SKM-1 (cell line): ENCODE measurements at regions not wholly inside any gene's neighbourhood (a gene's known extent, or its start where the extent isn't known, plus 50 kb on each side); places are given as distances from the start of the nearest gene placed in this dataset.
"Not testable (repeated sequence)": the region's sequence is repeated elsewhere in the genome, so short reads cannot be mapped to it uniquely, and the experiment has no call there.

Source experiments
- DNase-seq: peaks from one replicate; lab custom pipeline; 2025; ENCODE audit not compliant: unreplicated experiment; lab: John Stamatoyannopoulos, UW

DNA sequence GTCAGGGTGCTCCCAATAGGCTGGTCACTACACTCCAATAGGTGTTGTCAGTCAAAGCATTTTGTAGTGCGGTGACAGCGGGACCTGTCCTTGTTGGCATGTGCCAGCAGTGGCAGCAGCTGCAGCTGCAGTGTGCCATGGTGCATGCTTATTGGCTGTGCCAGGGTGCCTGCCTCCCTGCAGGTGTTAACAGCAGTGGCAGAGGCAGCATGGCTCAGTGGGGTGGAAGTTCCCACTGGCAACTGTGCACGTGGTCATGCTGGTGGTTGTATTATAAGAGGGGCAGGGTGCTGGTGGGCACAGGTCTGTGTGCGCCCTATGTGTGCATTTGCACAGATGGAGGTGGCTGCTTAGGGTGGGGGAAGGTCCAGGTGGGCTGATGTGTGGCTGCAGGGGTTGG is 133.7 kb upstream of the EDIL3 start:
- no peak for DNase-seq

DNA sequence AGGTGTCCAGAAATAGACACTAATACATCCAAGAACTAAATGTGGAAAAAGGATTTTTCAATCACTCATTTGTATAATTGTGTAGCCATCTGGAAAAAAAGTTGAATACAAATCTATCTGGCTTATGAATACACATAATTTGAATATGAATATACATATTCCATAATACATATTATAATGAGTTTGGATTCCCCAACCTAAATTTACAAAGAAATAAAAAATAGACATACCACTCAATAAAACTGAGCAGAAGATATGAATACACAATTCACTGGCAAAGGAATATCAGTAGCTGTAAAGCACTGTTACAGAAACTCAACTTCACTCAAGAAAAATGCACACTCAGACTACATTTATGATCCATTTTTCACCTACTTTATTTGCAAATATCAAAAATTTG is 121.9 kb upstream of the EDIL3 start:
- DNase-seq: no peak

DNA sequence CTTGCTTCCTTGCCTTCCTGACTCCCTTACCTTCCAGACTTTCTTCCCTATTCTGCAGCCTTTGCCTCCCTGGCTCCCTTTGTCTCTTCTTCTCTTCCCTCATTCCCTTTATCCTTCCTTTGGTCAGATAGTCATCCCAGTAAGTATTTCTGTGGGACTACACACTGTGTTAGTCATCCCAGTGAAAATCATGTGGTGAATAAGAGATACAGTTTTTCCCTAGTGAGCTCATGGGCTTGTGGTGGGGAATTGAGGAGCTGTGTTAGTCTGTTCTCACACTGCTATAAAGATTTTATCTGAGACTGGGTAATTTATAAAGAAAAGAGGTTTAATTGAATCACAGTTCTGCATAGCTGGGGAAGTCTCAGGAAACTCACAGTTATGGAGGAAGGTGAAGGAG is 109.8 kb upstream of the EDIL3 start:
- no peak for DNase-seq

DNA sequence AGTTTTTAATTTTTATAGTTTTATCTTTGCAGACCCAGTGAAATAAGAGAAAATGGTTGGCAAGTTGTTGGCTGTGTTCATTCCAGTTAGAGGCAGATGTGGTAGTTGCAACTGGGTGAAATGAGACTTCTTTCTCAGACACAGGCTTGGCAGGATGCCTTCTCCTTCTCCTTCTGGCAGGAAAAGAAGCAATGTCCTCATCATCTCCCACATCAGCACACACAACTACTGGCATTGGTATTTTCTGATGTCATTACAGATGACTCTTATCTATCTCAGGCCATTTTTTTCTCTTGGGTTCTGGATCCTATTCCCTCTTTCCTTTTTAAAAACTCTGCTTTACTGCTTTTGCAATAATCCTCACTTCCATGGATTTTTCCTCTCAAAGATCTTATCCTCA is 103.3 kb upstream of the EDIL3 start:
- no peak for DNase-seq

DNA sequence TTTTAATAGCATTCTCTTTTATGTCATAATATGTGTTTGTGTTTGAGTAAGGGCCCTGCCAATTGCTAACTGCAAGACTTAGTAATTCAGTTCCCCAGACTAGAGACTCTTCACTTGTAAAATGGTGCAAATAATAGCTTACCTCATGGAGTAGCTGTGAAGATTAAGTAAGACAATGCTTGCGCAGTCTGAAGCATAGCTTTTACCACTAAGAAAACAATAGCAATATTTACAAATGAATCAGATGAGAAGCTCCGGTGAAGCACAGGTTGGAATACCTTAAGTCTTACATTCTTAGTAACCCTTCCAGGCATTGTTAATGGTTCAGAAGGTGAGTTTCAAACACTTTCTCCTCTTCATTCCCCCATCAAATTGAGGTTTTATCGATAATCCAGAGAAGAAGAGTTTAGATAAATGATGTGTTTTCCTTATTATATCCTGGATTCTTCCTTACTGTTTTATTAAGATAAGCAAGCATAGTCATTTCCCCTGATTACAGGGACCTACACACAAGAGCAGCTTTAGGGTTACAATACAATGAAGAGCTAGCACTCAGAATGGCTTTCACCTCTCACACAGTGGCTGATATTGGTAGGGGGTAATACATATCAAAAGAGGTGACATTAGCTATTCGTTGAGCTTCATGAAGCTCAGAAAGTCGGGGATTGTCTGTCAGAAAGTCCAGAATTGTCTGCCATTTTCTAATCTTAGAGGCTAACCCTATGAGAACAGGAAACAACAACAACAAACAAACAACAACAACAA is 96.4 kb upstream of the EDIL3 start:
- DNase-seq: no peak

DNA sequence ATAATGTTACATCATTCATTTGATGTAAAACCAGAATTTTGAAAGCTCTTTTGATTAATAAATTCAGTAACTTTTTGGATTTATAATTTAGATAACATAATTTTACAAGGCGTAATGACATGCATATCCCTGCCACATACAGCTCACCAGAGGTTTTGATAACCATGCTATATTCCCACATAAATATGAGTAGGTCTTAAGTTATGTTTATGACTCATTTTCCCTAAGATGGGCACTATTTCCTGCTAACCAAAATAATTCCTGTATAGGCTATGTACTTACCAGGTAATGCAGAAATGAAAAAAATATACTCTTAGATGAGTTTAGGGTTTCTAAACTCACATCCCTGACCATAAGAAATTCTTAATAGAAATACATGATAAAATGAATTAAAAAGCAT is 93.9 kb upstream of the EDIL3 start:
- no peak for DNase-seq

DNA sequence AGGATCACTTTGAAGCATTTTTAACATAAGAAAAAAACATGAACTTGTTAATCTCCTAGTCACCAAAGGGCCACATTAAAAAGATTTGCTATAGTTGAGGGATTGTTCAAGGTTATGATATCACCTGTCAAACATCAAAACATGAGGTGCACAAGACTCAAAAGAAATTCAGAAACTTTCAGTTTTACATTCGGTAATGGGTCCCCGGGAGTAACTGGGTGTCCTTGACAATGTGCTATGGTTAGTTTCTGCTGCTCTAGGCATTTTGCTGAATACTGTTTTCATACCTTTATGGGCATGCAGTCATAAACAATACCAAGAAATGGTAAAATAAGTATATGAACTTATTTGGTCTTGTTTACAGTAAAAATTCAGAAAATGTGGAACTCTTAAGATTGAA is 92.8 kb upstream of the EDIL3 start:
- DNase-seq: no peak

DNA sequence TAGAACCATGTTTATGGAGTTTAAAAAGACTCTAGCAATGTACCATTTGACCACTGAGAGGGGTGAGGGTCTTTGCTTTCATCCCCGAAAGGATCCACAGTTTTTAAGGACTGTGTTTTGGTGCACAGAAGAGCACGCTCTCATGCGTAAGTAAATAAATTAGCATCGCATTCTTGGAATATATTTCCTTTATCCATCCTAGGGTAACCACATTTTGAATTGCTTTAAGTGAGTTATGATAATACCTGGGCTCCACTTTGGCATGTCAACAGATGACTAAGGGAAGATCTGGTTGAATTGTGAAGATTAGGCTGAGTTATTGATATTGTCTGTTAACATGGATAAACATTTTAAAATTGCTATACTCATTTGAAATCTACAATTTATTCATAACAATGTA is 89.4 kb upstream of the EDIL3 start:
- no peak for DNase-seq

DNA sequence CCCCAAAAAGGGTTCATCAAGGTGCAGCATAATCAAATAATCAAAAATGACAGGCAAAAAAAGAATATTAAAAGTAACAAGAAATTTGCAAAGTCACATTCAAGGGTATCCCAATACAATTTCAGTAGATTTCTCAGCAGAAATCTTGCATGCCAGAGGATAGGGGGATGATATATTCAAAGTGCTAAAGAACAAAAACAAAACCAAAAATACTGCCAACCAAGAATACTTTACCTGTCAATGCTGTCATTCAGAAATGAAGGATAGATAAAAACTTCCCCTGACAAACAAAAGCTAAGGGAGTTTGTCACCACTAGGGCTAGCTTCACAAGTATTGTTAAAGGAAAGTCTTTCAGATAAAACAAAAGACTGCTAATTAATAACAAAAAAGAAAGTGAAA is 68.7 kb upstream of the EDIL3 start:
- DNase-seq: no peak

DNA sequence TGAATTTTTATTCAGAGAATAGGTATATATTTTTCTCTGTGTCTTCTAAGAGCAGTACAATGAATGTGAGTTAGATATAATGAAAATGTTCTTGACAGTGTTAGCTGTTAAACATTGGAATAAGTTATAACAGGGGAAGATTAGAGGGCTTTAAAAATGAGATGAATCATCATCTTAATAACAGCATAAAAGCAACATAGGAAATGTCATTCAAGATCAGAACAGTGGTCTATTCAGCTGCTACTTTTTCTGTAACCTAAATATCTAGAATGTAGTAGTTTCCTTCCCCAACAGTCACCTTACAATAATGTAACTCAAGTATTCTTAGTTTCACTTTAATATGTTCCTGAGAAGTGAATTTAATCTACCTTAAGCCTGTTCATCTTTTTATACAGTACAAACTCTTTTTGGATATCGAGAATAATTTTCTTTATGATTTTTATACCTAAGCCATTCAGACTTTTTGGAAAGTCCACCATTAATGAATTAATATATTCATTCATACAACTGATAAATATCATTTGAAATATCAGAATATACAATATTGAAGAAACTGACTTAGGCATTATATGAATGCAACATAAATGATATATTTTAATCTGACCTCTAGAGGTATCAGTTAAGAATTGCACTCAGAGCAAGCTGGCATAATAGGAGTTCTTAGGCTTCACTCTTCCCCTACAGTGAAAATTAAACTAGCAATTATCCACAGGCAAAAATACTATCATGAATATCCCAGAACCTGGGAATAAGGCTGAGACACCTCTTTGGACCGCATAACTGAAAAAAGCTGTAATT is 66.1 kb upstream of the EDIL3 start:
- DNase-seq: no peak

DNA sequence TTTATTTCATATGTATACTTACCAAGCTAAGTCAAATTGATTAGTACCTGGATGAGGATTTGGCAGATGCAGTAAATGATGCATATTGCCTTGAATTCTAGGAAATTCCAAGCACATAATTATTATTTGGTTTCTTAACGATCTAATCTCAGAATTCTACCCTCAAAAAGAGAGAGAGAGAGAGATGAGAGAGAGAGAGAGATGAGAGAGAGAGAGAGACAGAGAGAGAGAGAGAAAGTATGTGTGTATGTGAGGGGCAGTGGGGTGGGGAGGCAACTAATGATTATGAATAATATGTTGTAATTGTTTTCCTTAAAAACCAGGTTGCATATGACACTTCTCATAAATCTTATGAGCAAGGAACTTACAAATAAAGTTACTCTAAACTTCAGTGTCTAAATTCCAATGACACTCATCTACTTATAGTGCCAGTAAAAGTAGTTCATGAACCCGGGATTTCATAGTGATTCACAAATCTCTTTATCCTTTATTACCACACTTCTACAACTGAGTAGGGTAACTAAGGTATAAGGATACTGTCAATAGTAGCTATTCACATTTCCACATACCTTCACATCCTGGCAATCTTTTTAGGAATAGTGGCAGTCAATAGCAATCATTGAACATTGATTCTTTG is 60.5 kb upstream of the EDIL3 start:
- no peak for DNase-seq

DNA sequence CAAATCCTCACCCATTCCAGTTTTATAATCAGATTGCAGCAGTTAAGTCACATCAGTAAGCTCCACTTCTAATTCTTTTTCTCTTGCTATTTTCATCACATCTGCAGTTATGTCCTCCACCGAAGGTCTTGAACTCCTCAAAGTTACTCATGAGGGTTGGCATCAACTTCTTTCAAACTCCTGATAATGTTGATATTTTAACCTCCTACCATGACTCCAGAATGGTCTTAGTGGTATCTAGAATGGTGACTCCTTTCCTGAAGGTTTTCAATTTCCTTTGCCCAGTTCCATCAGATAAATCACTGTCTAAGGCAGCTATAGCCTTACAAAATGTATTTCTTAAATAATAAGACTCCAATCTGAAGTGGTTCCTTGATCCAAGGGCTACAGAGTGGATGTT is 53.8 kb upstream of the EDIL3 start:
- DNase-seq: no peak

DNA sequence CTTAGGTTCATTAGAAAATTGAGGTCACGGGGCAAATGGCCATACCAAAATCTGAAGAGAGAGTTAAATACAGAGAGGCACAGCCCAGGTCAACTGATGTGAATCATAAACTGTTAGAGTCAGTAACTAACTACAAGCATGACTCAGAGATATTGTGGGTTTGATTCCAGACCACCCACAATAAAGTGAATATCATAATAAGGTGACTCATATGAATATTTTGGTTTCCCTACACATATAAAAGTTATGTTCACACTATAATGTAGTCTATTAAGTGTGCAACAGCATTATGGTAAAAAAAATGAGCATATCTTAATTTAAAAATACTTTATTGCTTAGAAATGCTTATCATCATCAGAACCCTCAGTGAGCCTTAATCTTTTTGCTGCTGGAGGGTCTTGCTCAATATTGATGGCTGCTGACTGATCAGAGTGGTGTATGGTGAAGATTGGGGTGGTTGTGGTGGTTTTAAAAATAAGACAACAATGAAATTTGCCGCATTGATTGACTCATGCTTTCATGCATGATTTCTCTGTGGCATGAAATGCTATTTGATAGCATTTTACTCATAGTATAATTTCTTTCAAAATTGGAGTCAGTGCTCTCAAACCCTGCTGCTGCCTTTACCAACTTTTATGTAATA is 53.1 kb upstream of the EDIL3 start:
- no peak for DNase-seq

DNA sequence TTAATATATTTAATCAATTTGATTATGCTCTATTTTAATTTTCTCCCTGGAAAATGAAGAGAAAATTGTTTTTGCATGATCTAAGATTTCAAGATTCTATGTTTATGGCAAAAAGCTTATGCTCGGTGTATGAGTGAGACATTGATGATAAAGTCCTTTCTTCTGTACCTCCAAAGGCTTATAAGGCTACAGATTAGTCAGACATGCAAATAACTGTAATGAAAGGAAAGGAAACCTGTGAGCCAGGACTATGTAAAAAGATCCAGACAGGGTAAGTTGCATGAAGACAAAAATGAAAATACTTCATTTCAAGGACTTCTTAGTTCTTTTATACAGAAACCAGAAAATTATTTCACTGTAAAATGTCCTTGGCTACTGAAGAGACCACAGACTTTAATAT is 52.2 kb upstream of the EDIL3 start:
- DNase-seq: no peak

DNA sequence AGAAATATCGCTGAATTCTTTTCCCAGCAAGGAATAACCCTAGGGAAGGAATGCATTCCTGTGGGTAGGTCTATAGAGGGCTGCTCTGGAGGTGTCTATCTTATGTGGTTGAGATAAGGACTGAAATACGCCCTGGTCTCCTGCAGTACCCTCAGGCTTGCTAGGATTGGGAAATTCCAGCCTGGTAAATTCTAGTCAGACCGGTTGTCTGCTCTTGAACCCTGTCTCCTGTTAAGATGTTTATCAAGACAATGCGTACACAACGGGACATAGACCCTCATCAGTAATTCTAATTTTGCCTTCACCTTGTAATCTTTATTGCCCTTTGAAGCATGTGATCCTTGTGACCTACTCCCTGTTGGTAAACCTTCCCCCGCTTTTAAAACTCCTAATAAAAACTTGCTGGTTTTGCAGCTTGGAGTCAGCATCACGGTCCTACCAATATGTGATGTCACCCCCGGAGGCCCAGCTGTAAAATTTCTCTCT is 51.2 kb upstream of the EDIL3 start:
- not testable (repeated sequence) for DNase-seq
